Body of pancreas (tissue), 4 donors: ENCODE measurements at regions not wholly inside any gene's neighbourhood (a gene's known extent, or its start where the extent isn't known, plus 50 kb on each side); places are given as distances from the start of the nearest gene placed in this dataset.

ENCODE experiments used
- ATAC-seq: fragments of 150-250 bp; one replicate; pipeline ENCODE4 v1.9.1; 2016
- DNase-seq, 4 donors: peaks; one replicate each; pipeline ENCODE4 v3.0.0-alpha.2; 2019
- H3K27ac ChIP-seq, 4 donors: fragments of 200-600 bp; sonication (generic); 1 replicate in 3 of 4; 2 replicates in 1 of 4; pipeline versions ENCODE4 v1.5.1 to v1.6.1; 2016 to 2019; ENCODE audit warnings: mild to moderate bottlenecking in 1 of 4, mixed read lengths in 1 of 4, moderate library complexity in 1 of 4
- H3K27me3 ChIP-seq, 2 donors: fragments of 200-600 bp; sonication (generic); one replicate each; pipeline ENCODE4 v1.6.0; 2016; ENCODE audit warnings: mild to moderate bottlenecking in 1 of 2
- H3K36me3 ChIP-seq, 2 donors: fragments of 200-600 bp; sonication (generic); replicated peaks in 1 of 2; 2 replicates each; pipeline ENCODE4 v1.5.1; 2016; ENCODE audit warnings: low read depth in 2 of 2; ENCODE audit not compliant: insufficient read depth in 1 of 2
- H3K4me1 ChIP-seq: fragments of 200-600 bp; sonication (generic); one replicate; pipeline ENCODE4 v1.6.0; 2016
- H3K4me3 ChIP-seq, 2 donors: fragments of 200-600 bp; sonication (generic); 1 replicate in 1 of 2; 2 replicates in 1 of 2; pipeline ENCODE4 v1.5.1; 2016 to 2019
- H3K9me3 ChIP-seq, 3 donors: fragments of 200-600 bp; sonication (generic); 1 replicate in 2 of 3; 2 replicates in 1 of 3; pipeline ENCODE4 v1.5.1; 2016
- POLR2A ChIP-seq, 3 donors: fragments of 450-650 bp; IDR thresholded peaks; one replicate each; pipeline ENCODE4 v1.6.1; 2016; ENCODE audit warnings: antibody characterized with exemption in 3 of 3, mild to moderate bottlenecking in 2 of 3
- WGBS, 2 donors: methylation state at CpG; one replicate each; pipeline ENCODE4 v1.1.5; 2017; 5-methylcytosine and 5-hydroxymethylcytosine counted together
- intact Hi-C: fragments of 100-400 bp; cut with DNase I; formaldehyde crosslinking; loops from one replicate; pipeline ENCODE4 v1.15.1; 2023
- TF ChIP-seq, protein P1 (sequence below), 7 experiments: fragments of 450-650 bp in 4 of 7; fragments of 200-600 bp in 3 of 7; sonication (generic) in 3 of 7; IDR thresholded peaks; one replicate each; pipeline ENCODE4 v1.5.1; 2016 to 2019; ENCODE audit warnings: antibody characterized with exemption in 7 of 7

DNA sequence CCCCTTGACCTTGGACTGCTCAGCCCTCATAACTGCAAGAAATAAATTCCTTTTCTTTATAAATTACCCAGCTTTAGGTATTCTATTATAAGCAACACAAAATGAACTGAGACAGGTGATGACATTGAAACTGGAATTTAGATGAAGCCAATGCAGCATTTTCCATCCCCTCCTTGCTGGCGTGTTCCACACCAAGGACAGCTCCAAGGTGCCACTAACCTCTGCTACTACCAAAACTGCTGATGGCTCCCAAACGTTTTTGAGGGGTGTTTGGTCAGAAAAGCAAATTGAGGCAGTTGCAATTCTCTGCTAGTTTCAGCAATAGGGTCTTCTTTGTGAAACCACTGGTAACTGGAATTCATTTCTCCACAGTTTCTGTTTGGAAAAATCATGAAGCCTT, 124.8 kb downstream of the DRD1 start:
- H3K36me3 ChIP-seq, result no peaks in the 10 kb centered on the region
- H3K27me3 ChIP-seq, result peaks cover 0 to 3% of the 10 kb centered on the region in 2 donors
- DNase-seq (no peak), ATAC-seq (no peak)
- H3K4me3 ChIP-seq, result no peak overlapping the region
- no peak overlapping the region for H3K27ac ChIP-seq
- TF ChIP-seq, protein P1, sequence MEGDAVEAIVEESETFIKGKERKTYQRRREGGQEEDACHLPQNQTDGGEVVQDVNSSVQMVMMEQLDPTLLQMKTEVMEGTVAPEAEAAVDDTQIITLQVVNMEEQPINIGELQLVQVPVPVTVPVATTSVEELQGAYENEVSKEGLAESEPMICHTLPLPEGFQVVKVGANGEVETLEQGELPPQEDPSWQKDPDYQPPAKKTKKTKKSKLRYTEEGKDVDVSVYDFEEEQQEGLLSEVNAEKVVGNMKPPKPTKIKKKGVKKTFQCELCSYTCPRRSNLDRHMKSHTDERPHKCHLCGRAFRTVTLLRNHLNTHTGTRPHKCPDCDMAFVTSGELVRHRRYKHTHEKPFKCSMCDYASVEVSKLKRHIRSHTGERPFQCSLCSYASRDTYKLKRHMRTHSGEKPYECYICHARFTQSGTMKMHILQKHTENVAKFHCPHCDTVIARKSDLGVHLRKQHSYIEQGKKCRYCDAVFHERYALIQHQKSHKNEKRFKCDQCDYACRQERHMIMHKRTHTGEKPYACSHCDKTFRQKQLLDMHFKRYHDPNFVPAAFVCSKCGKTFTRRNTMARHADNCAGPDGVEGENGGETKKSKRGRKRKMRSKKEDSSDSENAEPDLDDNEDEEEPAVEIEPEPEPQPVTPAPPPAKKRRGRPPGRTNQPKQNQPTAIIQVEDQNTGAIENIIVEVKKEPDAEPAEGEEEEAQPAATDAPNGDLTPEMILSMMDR (IDR thresholded peaks at IDR 0.05), result no peak
- no peak for TF ChIP-seq POLR2A (IDR thresholded peaks at IDR 0.05)
- intact Hi-C loops, result no loop called here
- WGBS, 2 donors, result 28 to 33% methylated on average over 2 of the region's 2 CpGs
- H3K4me1 ChIP-seq, result no peaks in the 10 kb centered on the region
- no peaks in the 10 kb centered on the region for H3K9me3 ChIP-seq

DNA sequence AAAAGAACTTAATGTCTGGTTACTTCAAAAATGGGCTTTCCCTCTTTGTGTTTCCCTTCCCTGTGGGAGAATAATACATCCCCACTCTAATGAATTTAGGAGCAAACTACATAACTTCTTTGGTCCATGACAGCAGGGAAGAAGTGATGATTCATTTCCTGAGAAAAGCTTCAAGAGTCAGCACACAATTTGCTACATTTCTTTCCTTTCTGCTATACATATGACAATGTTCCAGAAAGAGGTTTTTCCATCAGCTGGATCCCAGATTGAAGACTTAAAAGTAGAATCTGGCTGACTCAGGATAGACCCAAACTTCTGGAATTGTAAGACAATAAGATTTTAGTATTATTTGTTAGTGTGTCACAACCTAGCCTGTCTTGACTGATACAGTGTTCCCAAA, 126.1 kb downstream of the DRD1 start:
- peaks cover 0 to 3% of the 10 kb centered on the region in 2 donors for H3K27me3 ChIP-seq
- ATAC-seq (no peak), DNase-seq (no peak)
- H3K27ac ChIP-seq, result no peak overlapping the region
- no peaks in the 10 kb centered on the region for H3K4me1 ChIP-seq
- intact Hi-C loops, result no loop called here
- no peaks in the 10 kb centered on the region for H3K9me3 ChIP-seq
- no peak for TF ChIP-seq POLR2A (IDR thresholded peaks at IDR 0.05)
- TF ChIP-seq, protein P1 (IDR thresholded peaks at IDR 0.05), result no peak
- H3K36me3 ChIP-seq, result no peaks in the 10 kb centered on the region
- no peak overlapping the region for H3K4me3 ChIP-seq

DNA sequence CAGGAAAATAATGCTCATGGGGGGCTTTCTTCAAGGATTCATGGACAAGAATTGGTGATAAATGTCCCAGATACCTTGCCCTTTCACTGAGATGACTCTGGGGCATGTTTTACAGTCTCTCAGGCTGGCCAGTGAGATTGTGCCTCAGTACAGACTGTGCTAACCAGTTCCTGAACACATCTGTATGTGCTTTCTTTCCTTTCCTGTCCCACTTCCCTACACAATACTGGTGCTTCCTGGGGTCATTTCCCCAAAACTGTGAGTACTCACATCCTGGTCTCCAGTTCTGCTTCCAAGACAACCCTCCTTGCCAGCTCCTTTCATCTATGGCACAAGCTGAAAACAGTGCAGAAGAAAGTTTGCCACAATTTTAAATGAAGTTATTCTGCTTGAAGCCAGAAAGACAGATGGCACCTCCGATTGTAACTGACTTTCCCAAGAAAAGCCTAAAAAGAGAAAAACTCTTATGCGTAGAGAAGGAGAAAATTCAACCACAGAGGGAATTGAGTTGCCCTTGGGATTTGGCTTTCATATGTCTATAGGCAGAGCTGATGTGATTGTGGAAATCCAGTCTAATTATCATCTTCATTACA, 134.7 kb downstream of the DRD1 start:
- WGBS, 2 donors, result 69 to 80% methylated on average over 2 of the region's 2 CpGs
- H3K4me1 ChIP-seq, result no peaks in the 10 kb centered on the region
- H3K36me3 ChIP-seq, result no peaks in the 10 kb centered on the region
- H3K27me3 ChIP-seq, result no peaks in the 10 kb centered on the region
- TF ChIP-seq, protein P1 (IDR thresholded peaks at IDR 0.05), result no peak
- no peak for TF ChIP-seq POLR2A (IDR thresholded peaks at IDR 0.05)
- no peaks in the 10 kb centered on the region for H3K9me3 ChIP-seq
- intact Hi-C loops, result no loop called here
- DNase-seq (no peak), ATAC-seq (no peak)
- no peak overlapping the region for H3K4me3 ChIP-seq
- no peak overlapping the region for H3K27ac ChIP-seq

DNA sequence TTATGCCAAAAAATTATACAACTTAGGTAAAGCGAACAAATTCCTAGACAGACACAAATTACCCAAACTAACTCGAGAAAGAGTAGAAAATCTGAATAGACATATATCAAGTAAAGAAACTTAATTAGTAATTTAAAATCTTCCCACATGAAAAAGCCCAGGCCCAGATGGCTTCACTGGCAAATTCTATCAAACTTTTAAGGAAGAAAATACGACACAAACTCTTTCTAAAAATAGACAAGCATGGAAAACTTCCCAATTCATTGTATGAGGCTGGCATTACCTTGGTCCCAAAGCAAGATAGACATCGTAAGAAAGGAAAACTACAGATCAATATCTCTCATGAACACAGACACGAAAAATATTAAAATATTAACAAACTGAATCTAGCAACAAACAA, 135.3 kb downstream of the DRD1 start:
- H3K27ac ChIP-seq, result no peak overlapping the region
- no peaks in the 10 kb centered on the region for H3K27me3 ChIP-seq
- H3K36me3 ChIP-seq, result no peaks in the 10 kb centered on the region
- H3K4me1 ChIP-seq, result no peaks in the 10 kb centered on the region
- no peaks in the 10 kb centered on the region for H3K9me3 ChIP-seq
- intact Hi-C loops, result no loop called here
- DNase-seq (no peak), ATAC-seq (no peak)
- no peak for TF ChIP-seq POLR2A (IDR thresholded peaks at IDR 0.05)
- TF ChIP-seq, protein P1 (IDR thresholded peaks at IDR 0.05), result no peak
- WGBS, 2 donors, result 56 to 59% methylated on average over 5 of the region's 5 CpGs
- no peak overlapping the region for H3K4me3 ChIP-seq

DNA sequence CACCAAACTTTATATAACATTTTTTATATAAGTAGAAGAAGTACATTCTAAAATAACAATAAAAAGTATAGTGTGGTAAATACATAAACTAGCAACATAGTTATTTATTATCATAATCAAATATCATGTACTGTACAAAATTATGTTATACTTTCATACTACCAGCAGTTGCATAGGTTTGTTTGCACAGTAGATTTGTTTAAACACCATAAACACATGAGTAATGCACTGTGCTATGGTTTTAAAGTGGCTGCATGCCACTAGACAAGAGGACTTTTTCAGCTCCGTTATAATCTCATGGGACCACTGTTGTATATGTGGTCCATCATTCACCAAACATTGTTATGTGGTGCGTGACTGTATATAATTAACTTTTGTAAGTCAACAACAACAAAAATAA, 137.6 kb downstream of the DRD1 start:
- ATAC-seq (no peak), DNase-seq (no peak)
- TF ChIP-seq, protein P1 (IDR thresholded peaks at IDR 0.05), result no peak
- TF ChIP-seq POLR2A (IDR thresholded peaks at IDR 0.05), result no peak
- H3K4me1 ChIP-seq, result no peaks in the 10 kb centered on the region
- no peaks in the 10 kb centered on the region for H3K27me3 ChIP-seq
- WGBS, 2 donors, result 43 to 63% methylated on average over 2 of the region's 2 CpGs
- H3K9me3 ChIP-seq, result no peaks in the 10 kb centered on the region
- no peak overlapping the region for H3K4me3 ChIP-seq
- H3K36me3 ChIP-seq, result no peaks in the 10 kb centered on the region
- no peak overlapping the region for H3K27ac ChIP-seq
- intact Hi-C loops, result no loop called here
